ENCODE measurements at regions not wholly inside any gene's neighbourhood (a gene's known extent, or its start where the extent isn't known, plus 50 kb on each side); places are given as distances from the start of the nearest gene placed in this dataset.
A peak's percentile ranks its signal among the peaks of the same experiment; 100 is the strongest.

DNA sequence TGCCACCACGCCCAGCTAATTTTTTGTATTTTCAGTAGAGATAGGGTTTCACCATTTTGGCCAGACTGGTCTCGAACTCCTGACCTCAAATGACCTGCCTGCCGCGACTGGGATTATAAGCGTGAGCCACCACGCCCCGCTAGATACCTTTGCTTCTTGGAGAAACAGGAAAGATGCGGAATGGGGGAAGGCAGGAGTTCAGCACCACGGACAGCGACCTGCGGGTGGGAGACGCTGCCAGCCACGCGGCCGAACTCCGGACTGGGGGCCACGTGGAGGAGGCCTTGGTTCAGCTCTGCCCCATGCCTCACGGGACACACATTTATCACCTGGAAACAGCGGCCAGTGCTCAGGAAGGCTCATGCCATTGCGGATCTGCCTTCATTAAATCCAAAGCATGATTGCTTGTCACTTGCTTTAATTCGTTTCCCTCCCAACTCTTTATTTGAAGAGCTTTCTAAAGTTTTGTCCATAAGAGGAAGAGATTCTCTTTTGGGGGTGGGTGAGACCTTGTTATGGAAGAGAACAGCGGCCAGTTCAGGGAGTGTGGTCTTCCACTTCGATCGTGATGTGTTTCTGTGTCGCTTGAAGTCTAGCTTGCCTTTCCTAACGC lies 219.9 kb downstream of the ENGASE start:
- intact Hi-C loops (cut with micrococcal nuclease) = no loop called here
- no peak overlapping the region for H3K27ac Mint-ChIP-seq
- ATAC-seq = no peak
- TF ChIP-seq, protein P1, sequence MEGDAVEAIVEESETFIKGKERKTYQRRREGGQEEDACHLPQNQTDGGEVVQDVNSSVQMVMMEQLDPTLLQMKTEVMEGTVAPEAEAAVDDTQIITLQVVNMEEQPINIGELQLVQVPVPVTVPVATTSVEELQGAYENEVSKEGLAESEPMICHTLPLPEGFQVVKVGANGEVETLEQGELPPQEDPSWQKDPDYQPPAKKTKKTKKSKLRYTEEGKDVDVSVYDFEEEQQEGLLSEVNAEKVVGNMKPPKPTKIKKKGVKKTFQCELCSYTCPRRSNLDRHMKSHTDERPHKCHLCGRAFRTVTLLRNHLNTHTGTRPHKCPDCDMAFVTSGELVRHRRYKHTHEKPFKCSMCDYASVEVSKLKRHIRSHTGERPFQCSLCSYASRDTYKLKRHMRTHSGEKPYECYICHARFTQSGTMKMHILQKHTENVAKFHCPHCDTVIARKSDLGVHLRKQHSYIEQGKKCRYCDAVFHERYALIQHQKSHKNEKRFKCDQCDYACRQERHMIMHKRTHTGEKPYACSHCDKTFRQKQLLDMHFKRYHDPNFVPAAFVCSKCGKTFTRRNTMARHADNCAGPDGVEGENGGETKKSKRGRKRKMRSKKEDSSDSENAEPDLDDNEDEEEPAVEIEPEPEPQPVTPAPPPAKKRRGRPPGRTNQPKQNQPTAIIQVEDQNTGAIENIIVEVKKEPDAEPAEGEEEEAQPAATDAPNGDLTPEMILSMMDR (IDR thresholded peaks at IDR 0.05) = no peak
- POLR2A ChIA-PET = no interaction called here
- H3K4me3 Mint-ChIP-seq = no peak overlapping the region
- peak; percentile 55 for DNase-seq
- H3K36me3 Mint-ChIP-seq (ENCODE audit: low read depth) = no peaks in the 10 kb centered on the region
- no peaks in the 10 kb centered on the region for H3K4me1 Mint-ChIP-seq (ENCODE audit: low read depth)
- H3K27me3 Mint-ChIP-seq = peaks cover 15% of the 10 kb centered on the region
- H3K9me3 Mint-ChIP-seq = no peaks in the 10 kb centered on the region
- CTCF ChIA-PET = no interaction called here

DNA sequence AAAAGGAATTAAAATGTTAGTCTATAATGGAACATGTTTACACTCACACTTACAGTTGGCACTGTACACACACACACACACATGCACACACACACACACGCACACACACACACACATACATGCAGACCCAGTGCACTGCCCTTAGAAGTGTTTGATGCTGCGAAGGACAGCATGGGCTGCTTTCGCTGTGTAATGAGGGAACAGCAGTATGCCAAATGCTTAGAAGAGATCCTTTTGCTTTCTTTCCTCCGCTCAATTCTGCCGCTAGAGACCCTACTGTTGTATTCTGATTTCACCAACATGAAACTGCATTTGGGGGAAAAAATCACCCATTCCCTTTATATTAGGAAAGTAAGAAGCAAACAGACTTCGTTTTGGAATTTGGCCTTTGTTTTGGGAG lies 217.9 kb downstream of the ENGASE start:
- no peaks in the 10 kb centered on the region for H3K9me3 Mint-ChIP-seq
- peaks cover 13% of the 10 kb centered on the region for H3K27me3 Mint-ChIP-seq
- TF ChIP-seq, protein P1 (IDR thresholded peaks at IDR 0.05) = no peak
- ChIA-PET POLR2A (no interaction called here), CTCF (no interaction called here)
- no peaks in the 10 kb centered on the region for H3K36me3 Mint-ChIP-seq (ENCODE audit: low read depth)
- no peak overlapping the region for H3K27ac Mint-ChIP-seq
- intact Hi-C loops (cut with micrococcal nuclease) = no loop called here
- H3K4me1 Mint-ChIP-seq (ENCODE audit: low read depth) = no peaks in the 10 kb centered on the region
- ATAC-seq (no peak), DNase-seq (no peak)
- H3K4me3 Mint-ChIP-seq = no peak overlapping the region

DNA sequence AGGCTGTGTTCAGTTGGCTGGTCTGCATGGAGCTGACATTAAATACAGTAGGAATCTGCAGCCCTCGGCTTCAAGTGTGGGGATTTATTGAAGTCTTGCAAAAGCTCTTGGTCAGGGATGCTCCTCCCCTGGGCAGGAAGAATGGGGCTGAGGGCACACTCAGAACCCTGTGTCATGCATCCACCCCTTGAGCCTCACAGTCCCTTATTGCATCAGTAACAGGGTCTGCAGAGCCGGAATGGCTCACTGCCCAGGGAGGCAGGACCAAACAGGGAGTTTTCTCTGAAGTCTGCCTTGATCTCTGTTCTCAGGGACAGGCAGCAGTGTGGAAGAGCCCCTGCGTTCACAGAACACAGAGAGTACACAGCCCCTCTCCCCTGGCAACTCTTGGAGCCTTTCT lies 216.8 kb downstream of the ENGASE start:
- CTCF ChIA-PET = no interaction called here
- ATAC-seq (no peak), DNase-seq (no peak)
- POLR2A ChIA-PET = no interaction called here
- Mint-ChIP-seq H3K4me1 (ENCODE audit: low read depth) (no peaks in the 10 kb centered on the region), H3K36me3 (ENCODE audit: low read depth) (no peaks in the 10 kb centered on the region), H3K27ac (no peak overlapping the region), H3K9me3 (no peaks in the 10 kb centered on the region), H3K27me3 (peaks cover 13% of the 10 kb centered on the region), H3K4me3 (no peak overlapping the region)
- intact Hi-C loops (cut with micrococcal nuclease) = no loop called here
- TF ChIP-seq, protein P1 (IDR thresholded peaks at IDR 0.05) = no peak

DNA sequence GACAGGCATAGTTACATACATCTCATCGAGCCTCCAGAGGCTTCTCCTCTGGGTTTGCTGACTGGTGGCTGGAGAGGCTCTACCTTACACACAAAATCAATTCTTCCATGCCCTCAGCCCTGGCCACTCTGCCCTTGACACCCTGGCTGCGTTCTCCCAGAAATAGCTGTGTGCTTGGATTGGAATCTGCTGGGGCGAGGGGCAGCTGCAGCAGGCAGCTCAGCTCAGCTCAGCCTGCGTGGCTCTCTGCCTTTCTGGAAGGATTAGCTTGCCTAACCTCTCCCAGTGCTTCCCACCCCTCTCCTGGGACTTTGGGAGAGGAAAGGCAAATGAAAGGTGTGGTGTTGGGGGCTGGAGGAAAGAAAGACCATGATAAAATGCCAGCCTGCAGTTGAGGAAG lies 216.1 kb downstream of the ENGASE start:
- H3K9me3 Mint-ChIP-seq = no peaks in the 10 kb centered on the region
- intact Hi-C loops (cut with micrococcal nuclease) = no loop called here
- ATAC-seq (no peak), DNase-seq (no peak)
- CTCF ChIA-PET = no interaction called here
- peaks cover 13% of the 10 kb centered on the region for H3K27me3 Mint-ChIP-seq
- H3K4me3 Mint-ChIP-seq = no peak overlapping the region
- no peaks in the 10 kb centered on the region for H3K4me1 Mint-ChIP-seq (ENCODE audit: low read depth)
- H3K36me3 Mint-ChIP-seq (ENCODE audit: low read depth) = no peaks in the 10 kb centered on the region
- POLR2A ChIA-PET = interaction anchor here (0.5 kb wide), 1 partner anchor 329 kb away, joined by 3 read pairs; no protein-coding TSS in a partner anchor
- TF ChIP-seq, protein P1 (IDR thresholded peaks at IDR 0.05) = no peak
- H3K27ac Mint-ChIP-seq = no peak overlapping the region

DNA sequence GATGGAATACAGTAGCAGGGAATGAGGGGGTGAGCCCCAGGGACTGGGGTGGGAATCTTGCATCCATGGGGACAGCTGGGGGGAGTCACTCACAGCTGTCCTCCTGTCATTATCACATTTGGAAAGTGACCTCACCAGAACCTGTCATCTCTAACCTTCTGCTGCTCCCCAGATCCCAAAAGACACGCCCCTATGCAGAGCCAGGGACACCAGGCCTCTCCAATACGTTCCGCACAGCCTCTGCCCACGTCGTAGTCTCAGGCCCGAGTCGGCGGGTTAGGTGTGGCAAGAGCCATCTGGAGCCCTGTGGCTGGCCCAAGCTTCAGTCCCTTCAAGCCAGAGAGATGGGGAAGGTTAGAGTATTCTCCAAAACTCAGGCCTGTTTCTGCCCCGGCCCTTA lies 214.3 kb downstream of the ENGASE start:
- DNase-seq (no peak), ATAC-seq (no peak)
- Mint-ChIP-seq H3K4me3 (no peak overlapping the region), H3K27me3 (peaks cover 6% of the 10 kb centered on the region), H3K36me3 (ENCODE audit: low read depth) (no peaks in the 10 kb centered on the region), H3K9me3 (no peaks in the 10 kb centered on the region), H3K4me1 (ENCODE audit: low read depth) (no peaks in the 10 kb centered on the region), H3K27ac (no peak overlapping the region)
- TF ChIP-seq, protein P1 (IDR thresholded peaks at IDR 0.05) = no peak
- ChIA-PET CTCF (no interaction called here), POLR2A (no interaction called here)
- intact Hi-C loops (cut with micrococcal nuclease) = no loop called here
